GM10248 (cell line): ENCODE measurements at regions not wholly inside any gene's neighbourhood (a gene's known extent, or its start where the extent isn't known, plus 50 kb on each side); places are given as distances from the start of the nearest gene placed in this dataset.

Experiments
- CTCF ChIA-PET: fragments of 300-600 bp; sonication (Branson Sonifier 250); formaldehyde crosslinking; extraction: SDS; loops from one replicate; lab custom pipeline; 2021; ENCODE audit warnings: antibody characterized with exemption; lab: Yijun Ruan, JAX
- POLR2A ChIA-PET: fragments of 350-650 bp; sonication (Branson Sonifier 250); formaldehyde crosslinking; extraction: SDS; loops from one replicate; lab custom pipeline; 2020; ENCODE audit warnings: antibody characterized with exemption; lab: Yijun Ruan, JAX
- DNase-seq: peaks from one replicate; pipeline ENCODE4 v3.0.0; 2012; ENCODE audit errors: extremely low spot score
- CTCF ChIP-seq: IDR thresholded peaks from 2 replicates; pipeline ENCODE4 v1.5.1; 2012; ENCODE audit warnings: mild to moderate bottlenecking, low read depth; ENCODE audit errors: extremely low read depth, missing control alignments, control extremely low read depth

DNA sequence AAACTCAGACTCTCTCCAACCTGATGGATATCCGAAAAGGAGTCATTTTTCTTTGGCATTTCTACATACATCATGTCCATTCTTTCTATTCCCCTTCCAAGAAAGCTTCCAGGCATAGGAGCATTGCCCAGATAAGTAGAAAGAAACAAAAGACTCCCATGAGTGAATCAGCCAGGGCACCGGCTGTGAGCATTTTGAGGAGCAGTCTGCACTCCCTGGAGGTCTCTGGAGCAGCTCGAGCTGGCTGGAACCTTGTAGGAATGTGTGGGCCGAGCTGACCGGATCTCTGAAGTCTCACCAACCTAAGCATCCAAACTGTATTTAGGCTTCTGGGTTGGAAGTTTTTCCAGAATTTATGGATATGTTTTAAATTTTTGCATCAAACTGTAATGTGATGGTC lies 161.4 kb upstream of the TRPC7 start:
- ChIA-PET CTCF (no interaction called here), POLR2A (no interaction called here)
- TF ChIP-seq CTCF = no peak
- no peak for DNase-seq

- CTCF ChIA-PET = interaction anchor here (1.1 kb wide), 1 partner anchor 10 kb away, joined by 3 read pairs; no protein-coding TSS in a partner anchor
- DNase-seq = no peak
- POLR2A ChIA-PET = no interaction called here
- no peak for TF ChIP-seq CTCF
These were observed 160.7 kb upstream of the TRPC7 start for GRCh38 chr5:136526021-136526420.

DNA sequence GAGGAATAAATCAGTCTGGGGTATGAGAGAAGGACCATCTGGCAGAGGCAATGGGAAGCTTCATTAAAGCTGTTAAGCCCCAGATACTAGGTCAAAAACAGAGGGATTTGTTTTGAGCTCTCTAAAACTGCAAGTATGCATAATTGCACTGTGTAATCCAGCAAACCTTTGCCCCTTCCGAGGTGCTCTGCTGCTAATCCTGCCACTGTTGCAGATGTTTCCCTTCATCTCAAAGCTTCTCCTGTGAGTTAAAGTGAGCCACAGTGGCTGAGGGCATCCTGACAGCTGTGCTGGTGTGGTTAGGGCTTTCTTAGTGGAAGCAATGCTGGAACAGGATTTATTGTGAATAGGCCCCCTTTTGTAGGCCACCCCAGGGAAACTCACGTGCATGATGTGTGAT lies 160.3 kb upstream of the TRPC7 start:
- no peak for TF ChIP-seq CTCF
- CTCF ChIA-PET = interaction anchor here (1.1 kb wide), 1 partner anchor 10 kb away, joined by 3 read pairs; no protein-coding TSS in a partner anchor
- POLR2A ChIA-PET = no interaction called here
- no peak for DNase-seq

DNA sequence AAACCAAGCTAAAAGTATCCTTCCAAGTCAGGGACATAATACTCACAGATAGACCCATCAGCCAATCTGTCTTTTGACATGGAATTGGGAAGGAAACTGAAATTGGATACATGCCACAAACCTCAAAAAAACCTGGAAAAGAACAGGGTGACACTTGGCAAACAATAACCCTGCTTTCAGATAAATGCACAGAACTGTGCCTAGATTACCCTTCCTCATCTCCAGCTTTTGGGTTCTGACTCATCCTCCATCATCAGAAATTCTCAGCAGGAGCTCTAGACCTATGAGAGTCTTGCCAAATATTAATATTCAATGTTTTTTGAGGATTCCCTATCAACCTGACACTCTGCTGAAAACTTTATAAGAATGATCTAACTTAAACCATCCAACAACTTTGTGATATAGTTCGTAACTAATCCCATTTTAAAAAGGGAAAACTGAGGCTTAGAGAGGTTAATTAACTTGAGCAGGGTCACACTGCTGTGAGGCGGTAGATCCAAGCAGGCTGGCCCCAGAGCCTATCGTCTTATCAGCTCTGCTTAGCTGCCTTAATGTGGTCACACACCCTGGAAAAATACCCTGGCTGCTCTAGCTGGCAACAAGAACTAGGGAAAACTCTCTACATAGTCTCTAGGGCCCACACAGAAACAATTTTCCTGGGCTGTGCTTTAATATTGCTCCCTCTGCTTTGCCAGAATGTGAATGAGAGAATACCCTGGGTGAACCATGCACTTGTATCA lies 157.0 kb upstream of the TRPC7 start:
- POLR2A ChIA-PET = no interaction called here
- CTCF ChIA-PET = interaction anchor here (1.2 to 1.6 kb wide), 2 partner anchors 10 to 15 kb away, joined by 3 to 4 read pairs; no protein-coding TSS in a partner anchor
- DNase-seq = no peak
- TF ChIP-seq CTCF = no peak

GRCh38 chr5:136521696-136522095 lies 156.4 kb upstream of the TRPC7 start:
- POLR2A ChIA-PET = no interaction called here
- DNase-seq = no peak
- no peak for TF ChIP-seq CTCF
- CTCF ChIA-PET = interaction anchor here (1.2 to 1.9 kb wide), 2 partner anchors 8 to 9 kb away, joined by 4 read pairs; no protein-coding TSS in a partner anchor

DNA sequence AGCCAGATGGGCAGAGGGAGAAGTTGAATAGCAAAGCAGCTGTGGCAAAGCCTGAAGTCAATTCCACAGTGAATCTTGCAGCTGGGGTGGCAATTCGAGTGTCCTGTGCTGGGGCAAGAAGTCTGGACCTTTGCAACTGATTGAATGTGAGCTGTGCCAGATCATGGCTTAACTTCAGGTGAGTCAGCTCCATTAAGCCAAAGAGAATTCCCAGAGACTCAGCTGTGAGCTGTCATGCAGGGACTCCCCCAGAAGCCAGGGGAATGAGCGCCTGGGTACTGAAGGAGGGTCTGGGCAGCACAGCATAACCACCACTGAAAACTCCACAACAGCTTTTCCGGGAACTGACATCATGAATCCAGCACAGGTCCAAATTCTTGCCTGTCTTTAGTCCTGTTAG lies 153.5 kb upstream of the TRPC7 start:
- no peak for DNase-seq
- POLR2A ChIA-PET = no interaction called here
- CTCF ChIA-PET = interaction anchor here (0.9 kb wide), 1 partner anchor 20 kb away, joined by 3 read pairs; no protein-coding TSS in a partner anchor
- no peak for TF ChIP-seq CTCF
